CD4-positive, alpha-beta T cell treated with Interleukin-2 at 100 ng/mL for 4 hours (primary cell): ENCODE measurements at regions not wholly inside any gene's neighbourhood (a gene's known extent, or its start where the extent isn't known, plus 50 kb on each side); places are given as distances from the start of the nearest gene placed in this dataset.

Source experiments
- DNase-seq: peaks from one replicate; pipeline ENCODE4 v3.0.0-alpha.2; 2020; ENCODE audit warnings: low spot score

GRCh38 chr5:98455665-98456064 lies 317.8 kb upstream of the RGMB start:
- no peak for DNase-seq

- no peak for DNase-seq
Observed at GRCh38 chr5:98458004-98458403, 315.5 kb upstream of the RGMB start.

- DNase-seq, result no peak
Observed at GRCh38 chr5:98458726-98459125, 314.7 kb upstream of the RGMB start.

- DNase-seq, result no peak
Observed at GRCh38 chr5:98460536-98460935, 312.9 kb upstream of the RGMB start.

- no peak for DNase-seq
Observed at GRCh38 chr5:98461485-98461884, 312.0 kb upstream of the RGMB start.

- no peak for DNase-seq
Observed at GRCh38 chr5:98463222-98463621, 310.2 kb upstream of the RGMB start.

- no peak for DNase-seq
Observed at GRCh38 chr5:98463676-98464075, 309.8 kb upstream of the RGMB start.

GRCh38 chr5:98464737-98465330 lies 308.6 kb upstream of the RGMB start:
- DNase-seq, result no peak

- no peak for DNase-seq
Observed at GRCh38 chr5:98468188-98468869, 305.1 kb upstream of the RGMB start.

- DNase-seq, result no peak
Observed at GRCh38 chr5:98470747-98471146, 302.7 kb upstream of the RGMB start.

- DNase-seq, result no peak
Observed at GRCh38 chr5:98471458-98471857, 302.0 kb upstream of the RGMB start.

- no peak for DNase-seq
Observed at GRCh38 chr5:98474216-98474615, 299.2 kb upstream of the RGMB start.

- no peak for DNase-seq
Observed at GRCh38 chr5:98474782-98475181, 298.7 kb upstream of the RGMB start.

- no peak for DNase-seq
Observed at GRCh38 chr5:98482321-98483300, 290.9 kb upstream of the RGMB start.

- DNase-seq, result no peak
Observed at GRCh38 chr5:98483301-98483685, 290.2 kb upstream of the RGMB start.

GRCh38 chr5:98489021-98489420 lies 284.4 kb upstream of the RGMB start:
- no peak for DNase-seq

- no peak for DNase-seq
Observed at GRCh38 chr5:98490348-98490747, 283.1 kb upstream of the RGMB start.

- peak; percentile 12 for DNase-seq
Observed at GRCh38 chr5:98492258-98492657, 281.2 kb upstream of the RGMB start.

GRCh38 chr5:98497418-98497817 lies 276.0 kb upstream of the RGMB start:
- no peak for DNase-seq

GRCh38 chr5:98498028-98498427 lies 275.4 kb upstream of the RGMB start:
- no peak for DNase-seq

GRCh38 chr5:98499892-98500291 lies 273.6 kb upstream of the RGMB start:
- DNase-seq, result no peak

- DNase-seq, result no peak
Observed at GRCh38 chr5:98500811-98501210, 272.7 kb upstream of the RGMB start.

GRCh38 chr5:98503616-98504015 lies 269.8 kb upstream of the RGMB start:
- no peak for DNase-seq
